Umbilical cord (tissue), 1 donor: ENCODE measurements at regions not wholly inside any gene's neighbourhood (a gene's known extent, or its start where the extent isn't known, plus 50 kb on each side); places are given as distances from the start of the nearest gene placed in this dataset.
"Not testable (repeated sequence)": the region's sequence is repeated elsewhere in the genome, so short reads cannot be mapped to it uniquely, and the experiment has no call there.

Experiments
- DNase-seq: peaks from one replicate; pipeline ENCODE4 v3.0.0-alpha.2; 2015; ENCODE audit warnings: low spot score

DNA sequence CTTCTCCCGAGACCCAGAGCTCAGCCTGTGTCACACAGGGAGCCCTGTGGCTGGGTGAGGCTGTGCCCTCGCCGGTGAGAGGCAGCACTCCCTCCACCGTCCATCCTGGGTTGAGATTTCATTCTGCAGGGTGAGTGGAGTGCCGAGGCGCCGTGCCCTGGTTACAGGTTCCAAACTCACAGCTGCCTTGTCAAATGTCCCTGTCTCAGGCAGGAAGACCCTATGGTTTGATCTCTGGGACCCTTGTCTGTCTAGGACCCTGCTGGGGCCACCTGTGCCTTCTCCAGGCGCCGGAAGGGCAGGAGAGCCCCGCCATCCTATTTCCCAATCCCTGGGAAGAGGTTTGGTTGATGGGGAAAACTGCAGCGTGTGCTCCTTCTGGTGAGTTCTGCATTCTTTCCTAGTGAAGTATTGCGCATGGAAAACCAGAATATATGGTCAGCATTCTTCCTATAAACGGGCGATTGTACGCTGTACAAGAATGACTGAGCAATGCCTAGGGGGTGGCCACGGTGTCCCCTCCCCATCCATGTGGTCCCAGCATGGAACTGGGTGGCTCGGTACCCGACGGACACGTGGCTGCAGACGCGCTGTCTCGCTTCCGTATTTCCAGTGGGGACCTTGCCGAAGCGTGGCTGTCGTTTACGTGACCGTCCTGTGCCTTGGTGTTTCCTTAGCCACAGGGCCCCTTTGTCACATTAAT is 95.9 kb upstream of the COL5A1 start:
- peak; percentile 90 for DNase-seq

- peak; percentile 99 for DNase-seq
These were observed 95.3 kb upstream of the COL5A1 start for GRCh38 chr9:134546246-134546731.

DNA sequence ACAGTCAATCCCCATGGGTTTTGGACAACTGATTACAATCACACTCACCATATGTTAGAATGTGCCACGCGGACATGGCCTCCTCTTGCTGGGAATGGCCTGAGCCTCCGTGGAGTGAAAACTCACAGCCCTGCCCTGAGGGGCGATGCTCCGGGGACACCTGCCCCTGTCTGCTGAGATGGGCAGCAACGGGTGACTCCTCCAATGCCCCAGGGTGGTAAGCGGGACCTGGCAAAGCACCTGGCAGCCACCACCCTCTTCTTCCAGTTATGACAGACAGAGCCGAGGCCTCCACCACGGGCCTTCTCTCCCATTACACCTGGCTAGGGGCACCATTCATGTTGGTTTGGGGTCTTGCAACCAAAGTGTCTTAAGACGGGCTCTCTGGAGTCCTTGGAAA is 94.9 kb upstream of the COL5A1 start:
- DNase-seq, result no peak

DNA sequence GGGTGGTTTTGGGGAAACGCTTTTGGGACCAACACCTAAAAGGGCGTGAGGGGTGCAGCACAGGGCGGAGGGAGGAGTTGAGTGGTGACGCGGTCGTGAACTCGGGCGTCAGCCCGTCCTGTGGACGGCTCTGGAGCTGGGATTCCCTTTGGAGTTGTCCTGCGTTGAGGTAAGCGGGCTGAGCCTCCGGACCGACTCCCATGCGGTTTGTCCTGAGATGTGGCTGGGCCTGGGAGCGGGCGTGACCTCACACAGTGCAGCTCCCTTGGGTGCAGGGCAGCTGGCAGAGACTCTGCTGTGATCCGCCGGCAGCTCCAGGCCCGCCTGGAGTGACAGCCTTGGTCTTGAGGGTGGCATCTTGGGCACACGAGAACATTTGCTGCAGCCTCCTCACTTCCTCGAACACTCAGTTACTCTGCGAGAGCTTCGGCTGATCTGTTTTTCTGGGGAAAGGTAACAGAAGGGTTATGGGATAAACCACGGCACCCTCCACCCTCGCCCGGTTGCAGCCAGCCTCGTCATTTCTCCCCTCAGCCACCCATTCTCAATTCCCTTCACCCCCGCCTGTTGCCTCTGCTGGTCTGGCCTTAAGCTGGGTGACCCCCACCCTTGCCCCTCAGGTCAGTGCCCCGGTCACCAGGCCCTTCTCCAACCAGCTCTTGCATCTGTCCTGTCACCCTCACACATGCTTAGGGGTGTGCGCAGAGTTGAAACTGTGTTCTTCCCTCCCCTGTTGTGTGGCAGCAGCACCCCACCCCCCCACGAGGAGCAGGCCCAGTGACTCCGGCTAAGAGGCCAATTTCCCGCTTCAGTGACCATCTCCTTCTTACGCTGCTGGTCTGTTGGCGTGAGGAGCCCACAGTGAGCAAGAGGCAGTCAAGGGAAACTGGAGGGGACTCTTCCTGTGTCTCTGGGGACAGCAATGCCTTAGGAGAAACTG is 94.2 kb upstream of the COL5A1 start:
- no peak for DNase-seq

DNA sequence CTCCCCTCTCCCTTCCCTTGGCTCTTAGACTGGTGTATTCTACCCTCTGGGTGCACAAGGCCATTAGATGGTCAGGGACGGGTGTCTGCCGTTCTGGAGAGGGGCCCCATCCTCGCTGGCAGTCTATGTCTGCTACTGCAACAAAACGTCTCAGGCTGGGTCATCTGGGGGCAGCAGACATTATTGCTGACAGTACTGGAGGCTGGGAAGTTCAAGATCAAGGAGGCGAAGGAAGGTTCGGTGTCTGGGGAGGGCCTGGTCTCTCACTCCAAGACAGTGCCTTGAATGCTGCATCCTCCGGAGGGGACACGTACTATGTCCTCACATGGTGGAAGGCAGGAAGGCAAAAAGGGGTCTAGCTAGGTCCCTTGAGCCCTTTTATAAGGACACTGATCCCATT is 93.4 kb upstream of the COL5A1 start:
- DNase-seq, result no peak

- no peak for DNase-seq
These were observed 93.0 kb upstream of the COL5A1 start for GRCh38 chr9:134548618-134549017.

DNA sequence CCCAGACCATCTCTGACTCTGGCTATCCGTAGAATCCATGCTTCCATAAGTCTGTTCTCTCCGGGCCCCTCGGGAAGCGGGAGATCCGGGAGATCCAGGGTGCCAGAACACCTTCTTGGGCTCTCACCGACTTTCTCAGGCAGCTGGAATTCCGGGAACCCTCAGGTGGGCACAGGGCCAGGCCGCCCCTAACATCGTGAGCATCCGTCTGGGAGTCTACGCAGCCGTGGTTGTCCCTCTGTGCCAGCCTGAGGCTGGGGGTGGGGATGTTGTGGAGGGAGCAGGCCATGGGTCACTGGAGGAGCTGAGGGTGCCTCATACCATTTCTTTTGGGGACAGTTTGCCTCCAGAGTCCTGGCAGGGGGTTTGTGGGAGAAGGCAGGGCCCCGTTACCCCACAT is 92.3 kb upstream of the COL5A1 start:
- no peak for DNase-seq

DNA sequence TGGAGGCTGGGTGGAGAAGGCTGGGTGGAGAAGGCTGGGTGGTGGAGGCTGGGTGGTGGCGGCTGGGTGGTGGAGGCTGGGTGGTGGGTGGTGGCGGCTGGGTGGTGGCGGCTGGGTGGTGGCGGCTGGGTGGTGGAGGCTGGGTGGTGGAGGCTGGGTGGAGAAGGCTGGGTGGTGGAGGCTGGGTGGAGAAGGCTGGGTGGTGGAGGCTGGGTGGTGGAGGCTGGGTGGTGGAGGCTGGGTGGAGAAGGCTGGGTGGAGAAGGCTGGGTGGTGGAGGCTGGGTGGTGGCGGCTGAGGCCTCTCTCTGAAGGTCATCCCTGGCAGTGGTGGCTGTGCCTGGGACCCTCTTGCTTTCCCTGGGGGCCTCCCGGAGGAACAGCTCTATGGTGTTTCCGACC is 91.5 kb upstream of the COL5A1 start:
- DNase-seq, result not testable (repeated sequence)

GRCh38 chr9:134550584-134550983 is 91.0 kb upstream of the COL5A1 start:
- DNase-seq, result no peak

DNA sequence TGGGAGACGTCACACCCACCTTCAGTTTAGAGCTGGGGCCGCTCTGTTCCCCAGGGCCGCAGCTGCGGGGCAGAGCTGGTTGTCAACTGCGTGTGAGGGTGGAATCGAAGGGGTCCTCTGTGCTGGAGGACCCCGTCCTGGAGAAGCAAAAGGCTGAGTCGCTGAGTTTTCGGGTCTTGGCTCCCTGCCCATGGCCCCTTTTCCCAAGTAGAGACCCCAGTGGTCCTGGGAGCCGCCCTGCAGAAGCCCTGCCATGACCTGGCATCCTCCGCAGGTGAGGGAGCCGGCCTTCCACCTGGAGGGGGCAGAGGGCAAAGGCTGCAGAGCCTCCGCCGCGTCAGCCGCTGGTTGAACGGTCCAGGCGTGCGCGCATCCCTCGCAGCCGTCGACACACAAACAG is 90.4 kb upstream of the COL5A1 start:
- no peak for DNase-seq

DNA sequence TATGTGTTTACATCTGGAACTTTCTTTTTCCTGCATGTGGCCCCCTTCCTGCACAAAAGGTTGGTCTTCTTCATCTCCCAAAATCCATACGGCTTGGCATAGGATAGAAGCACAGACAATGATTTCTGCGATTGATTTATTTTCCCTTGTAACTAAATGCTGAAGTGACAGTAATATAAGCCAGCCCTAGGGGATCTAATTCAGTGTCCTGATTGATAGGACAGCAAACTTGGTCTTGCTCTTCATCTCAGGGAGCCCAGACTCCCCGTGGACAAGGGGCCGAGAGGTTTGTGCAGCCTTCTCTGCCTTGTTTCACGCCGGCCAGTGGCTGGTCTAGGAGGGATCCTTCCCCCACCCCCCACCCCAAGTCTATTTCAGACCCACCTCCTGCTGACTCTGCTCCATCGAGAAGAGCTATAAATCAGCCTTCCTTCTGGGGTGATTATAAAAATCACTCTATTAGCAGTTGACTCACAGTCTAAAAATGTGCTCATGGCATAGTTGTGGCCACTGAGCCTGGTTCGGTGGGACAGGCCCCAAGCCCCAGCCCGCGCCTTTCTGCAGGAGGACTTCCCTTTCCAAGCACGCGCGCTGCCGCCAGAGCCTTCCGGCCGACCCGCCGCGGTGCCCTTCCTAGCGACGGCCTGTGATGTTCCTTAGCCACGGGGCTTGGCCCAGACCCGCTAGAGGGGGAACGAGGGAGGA is 89.8 kb upstream of the COL5A1 start:
- peak; percentile 89 for DNase-seq

DNA sequence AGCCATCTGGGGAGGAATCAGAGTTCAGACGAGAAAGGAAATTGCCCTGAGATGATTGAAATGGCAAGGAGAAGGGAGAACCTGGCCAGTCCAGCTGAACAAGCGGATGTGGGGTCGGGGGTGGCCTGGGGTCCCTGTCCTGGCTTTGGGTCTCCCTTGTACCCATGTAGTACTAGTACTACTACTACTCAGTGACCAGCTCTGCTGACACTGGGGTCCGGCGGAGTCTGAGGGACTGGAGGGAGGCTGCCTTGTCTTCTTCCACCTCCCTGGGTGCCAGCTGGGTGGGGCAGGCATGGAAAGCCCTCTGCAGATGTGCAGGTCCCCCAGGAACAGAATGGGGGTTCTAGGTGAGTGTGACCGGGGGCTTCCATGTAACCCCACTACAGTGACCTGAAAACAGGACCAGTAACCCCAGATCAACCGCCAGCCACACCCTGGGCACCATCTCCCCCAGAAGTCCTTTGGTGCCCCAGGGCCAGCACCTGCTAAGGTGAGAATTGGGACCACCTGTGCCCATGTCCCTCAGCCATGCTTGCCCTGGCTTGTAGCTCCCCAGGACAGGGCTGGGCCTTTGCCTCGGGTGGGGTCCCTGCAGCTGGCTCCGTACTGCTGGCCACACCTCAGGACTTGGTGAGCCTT is 89.1 kb upstream of the COL5A1 start:
- no peak for DNase-seq

DNA sequence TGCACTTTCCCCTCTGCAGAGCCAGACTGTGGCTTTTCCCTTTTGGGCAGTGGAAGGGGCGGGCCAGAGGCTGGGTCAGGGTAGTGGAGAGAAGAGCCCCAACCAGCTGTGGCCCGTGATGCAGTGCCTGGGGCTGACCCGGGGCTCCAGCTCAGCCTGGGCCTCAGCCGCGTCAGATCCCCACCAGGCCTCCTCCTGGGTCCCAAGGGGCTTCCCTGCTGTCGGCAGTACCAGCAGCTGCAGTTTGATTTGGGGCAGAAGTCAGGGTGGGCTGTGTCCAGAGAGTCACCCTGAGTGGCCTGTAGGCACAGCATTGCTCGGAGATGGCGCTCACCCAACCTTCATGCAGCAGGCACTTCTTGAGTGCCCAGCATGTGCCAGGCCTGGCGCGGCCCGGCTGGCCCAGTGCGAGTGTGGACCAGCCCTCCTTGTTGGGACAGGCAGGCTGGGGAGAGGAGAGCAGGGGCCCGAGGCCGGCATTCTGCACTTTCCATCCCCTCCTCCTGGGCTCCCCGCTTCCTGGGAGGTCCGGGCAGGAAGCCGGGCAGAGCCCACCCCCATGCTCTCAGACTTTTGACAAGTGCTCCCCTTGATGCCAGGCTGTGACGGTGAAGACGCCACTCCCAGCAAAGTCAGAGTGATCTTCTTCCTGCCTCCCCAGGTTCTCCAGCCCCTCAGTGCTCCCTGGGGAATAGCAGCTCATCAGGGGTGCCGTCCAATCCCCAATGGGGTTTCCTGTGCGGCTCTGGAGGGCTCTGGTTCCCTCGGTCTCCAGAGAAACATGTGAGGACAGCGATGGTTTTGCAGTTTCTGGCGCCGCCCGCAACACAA is 88.3 kb upstream of the COL5A1 start:
- DNase-seq, result no peak

GRCh38 chr9:134553996-134554372 is 87.6 kb upstream of the COL5A1 start:
- no peak for DNase-seq

GRCh38 chr9:134554373-134555093 is 87.1 kb upstream of the COL5A1 start:
- DNase-seq, result peak; percentile 78

GRCh38 chr9:134555094-134555650 is 86.4 kb upstream of the COL5A1 start:
- DNase-seq, result peak; percentile 65

- peak; percentile 97 for DNase-seq
These were observed 85.0 kb upstream of the COL5A1 start for GRCh38 chr9:134556531-134557068.

- DNase-seq, result no peak
These were observed 84.3 kb upstream of the COL5A1 start for GRCh38 chr9:134557331-134557730.

DNA sequence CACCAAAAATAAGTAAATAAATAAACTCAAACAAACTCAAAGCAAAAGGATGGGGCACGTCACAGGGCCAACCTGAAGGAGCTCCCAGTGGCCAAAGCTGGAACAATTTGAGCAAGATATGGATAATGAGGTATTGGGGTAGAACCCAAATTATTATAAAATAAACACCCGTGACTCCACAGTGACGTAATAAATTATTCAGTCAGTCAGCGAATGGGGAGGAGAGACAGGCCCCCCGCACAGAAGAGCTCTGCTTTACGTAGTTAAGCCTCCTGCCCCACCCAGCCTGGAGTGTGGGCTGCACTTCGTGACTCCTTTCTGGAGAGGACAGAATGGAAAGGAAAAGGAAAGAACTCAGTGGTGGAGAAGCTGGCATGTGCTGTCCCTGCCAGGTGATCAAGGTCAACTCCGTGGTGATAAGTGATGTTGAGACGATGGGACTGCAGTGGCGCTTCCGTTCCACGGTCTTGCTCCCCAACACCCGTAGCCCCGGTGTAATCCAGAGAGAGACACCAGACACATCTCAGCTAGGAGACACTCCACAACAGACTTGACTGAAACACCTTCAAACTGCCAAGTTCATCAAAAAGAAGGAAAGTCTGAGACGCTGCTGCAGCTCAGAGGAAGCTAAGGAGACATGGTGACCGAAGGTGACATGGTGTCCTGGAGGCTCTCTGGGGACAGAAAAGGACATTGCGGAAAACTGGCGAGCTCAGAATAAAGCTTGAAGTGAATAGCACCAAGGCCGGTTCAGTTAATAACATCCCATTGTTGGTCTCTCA is 83.3 kb upstream of the COL5A1 start:
- no peak for DNase-seq
